ENCODE measurements at regions not wholly inside any gene's neighbourhood (a gene's known extent, or its start where the extent isn't known, plus 50 kb on each side); places are given as distances from the start of the nearest gene placed in this dataset.

GRCh38 chr3:99249627-99250026, 348.1 kb upstream of the DCBLD2 start:
- no peak for TF ChIP-seq CTCF (IDR thresholded peaks at IDR 0.05; ENCODE audit: insufficient read depth, low read length, poor library complexity, severe bottlenecking)
- TF ChIP-seq EZH2phosphoT487 (conservative IDR thresholded peaks at IDR 0.05; ENCODE audit: low read length) = no peak

Measured in SU-DHL-6 (cell line).